PC-3 (cell line): ENCODE measurements at regions not wholly inside any gene's neighbourhood (a gene's known extent, or its start where the extent isn't known, plus 50 kb on each side); places are given as distances from the start of the nearest gene placed in this dataset.

Source experiments
- ATAC-seq: fragments of 200-7000 bp; cut with Tn5 transposase; 2 replicates; pipeline ENCODE4 v1.9.1; 2020; ENCODE audit warnings: mild to moderate bottlenecking, moderate library complexity
- BruUV-seq: library from RNA; stranded (reverse); fragments of 400-500 nt; replicated peaks from 2 replicates; lab custom pipeline; 2021; lab: Mats Ljungman, UMichigan
- CTCF ChIA-PET: fragments of 300-600 bp; sonication (Branson Sonifier 250); formaldehyde crosslinking; loops from one replicate; lab custom pipeline; 2022; ENCODE audit warnings: antibody characterized with exemption; lab: Charles Lee
- POLR2A ChIA-PET: fragments of 300-600 bp; sonication (Branson Sonifier 250); formaldehyde crosslinking; loops from one replicate; lab custom pipeline; 2022; ENCODE audit warnings: antibody characterized with exemption; ENCODE audit not compliant: unreplicated experiment; lab: Charles Lee
- DNase-seq: peaks from one replicate; pipeline ENCODE4 v3.0.0-alpha.2; 2015
- H2AFZ ChIP-seq: fragments of 300-600 bp; sonication (generic); 2 replicates; pipeline ENCODE4 v1.6.0; 2016; ENCODE audit warnings: antibody characterized with exemption, low read length
- H3F3A ChIP-seq: fragments of 300-600 bp; sonication (generic); one replicate; pipeline ENCODE4 v1.6.0; 2017; ENCODE audit warnings: antibody characterized with exemption, low read length, control low read depth, mild to moderate bottlenecking; ENCODE audit not compliant: unreplicated experiment
- H3K27ac ChIP-seq: fragments of 300-600 bp; sonication (generic); 2 replicates; pipeline ENCODE4 v1.5.1; 2016; ENCODE audit warnings: mild to moderate bottlenecking, low read length
- H3K27me3 ChIP-seq: fragments of 300-600 bp; sonication (generic); 2 replicates; pipeline ENCODE4 v1.6.1; 2016; ENCODE audit warnings: low read length, mixed read lengths
- H3K36me3 ChIP-seq: fragments of 300-600 bp; sonication (generic); 2 replicates; pipeline ENCODE4 v1.6.1; 2016; ENCODE audit warnings: low read depth, mixed run types, low read length, mixed read lengths
- H3K4me1 ChIP-seq: fragments of 300-600 bp; sonication (generic); 2 replicates; pipeline ENCODE4 v1.5.1; 2016; ENCODE audit warnings: low read length; ENCODE audit not compliant: insufficient read depth
- H3K4me2 ChIP-seq: fragments of 300-600 bp; sonication (generic); 2 replicates; pipeline ENCODE4 v1.6.0; 2016; ENCODE audit warnings: low read length
- H3K4me3 ChIP-seq: fragments of 300-600 bp; sonication (generic); 2 replicates; pipeline ENCODE4 v1.5.1; 2016; ENCODE audit warnings: mild to moderate bottlenecking, low read length, mixed read lengths
- H3K79me2 ChIP-seq: fragments of 300-600 bp; sonication (generic); 2 replicates; pipeline ENCODE4 v1.6.1; 2017; ENCODE audit warnings: low read length, mixed read lengths
- H3K9ac ChIP-seq: fragments of 300-600 bp; sonication (generic); 2 replicates; pipeline ENCODE4 v1.6.0; 2016; ENCODE audit warnings: mild to moderate bottlenecking, low read length
- H3K9me2 ChIP-seq: fragments of 300-600 bp; sonication (generic); replicated peaks from 2 replicates; pipeline ENCODE4 v1.6.1; 2016; ENCODE audit warnings: mixed run types, low read length, mixed read lengths
- H3K9me3 ChIP-seq: fragments of 300-600 bp; sonication (generic); 2 replicates; pipeline ENCODE4 v1.6.1; 2016; ENCODE audit warnings: low read length, mixed read lengths
- H4K20me1 ChIP-seq: fragments of 300-600 bp; sonication (generic); 2 replicates; pipeline ENCODE4 v1.6.1; 2016; ENCODE audit warnings: low read length, mixed read lengths
- CTCF ChIP-seq: fragments of 300-600 bp; sonication (generic); conservative IDR thresholded peaks from 2 replicates; pipeline ENCODE4 v1.5.1; 2017; ENCODE audit warnings: antibody characterized with exemption, low read depth, mild to moderate bottlenecking, low read length
- EZH2 ChIP-seq: fragments of 300-600 bp; sonication (generic); IDR thresholded peaks from one replicate; pipeline ENCODE4 v1.6.1; 2017; ENCODE audit warnings: antibody characterized with exemption, mild to moderate bottlenecking, low read length; ENCODE audit not compliant: unreplicated experiment
- EZH2phosphoT487 ChIP-seq: fragments of 300-600 bp; sonication (generic); IDR thresholded peaks from 2 replicates; pipeline ENCODE4 v1.6.1; 2018; ENCODE audit warnings: mild to moderate bottlenecking, antibody characterized with exemption, low read length, borderline replicate concordance
- intact Hi-C: fragments of 100-400 bp; cut with micrococcal nuclease; formaldehyde crosslinking; loops from 2 replicates; pipeline ENCODE4 v1.9.0; 2023

GRCh38 chr15:96553931-96554330 lies 223.4 kb downstream of the NR2F2 start:
- CTCF ChIA-PET = no interaction called here
- no TSS peak for BruUV-seq
- H3K36me3 ChIP-seq = no peaks in the 10 kb centered on the region
- H3K4me3 ChIP-seq = no peak overlapping the region
- TF ChIP-seq EZH2phosphoT487 (no peak), EZH2 (no peak), CTCF (no peak)
- no peaks in the 10 kb centered on the region for H3F3A ChIP-seq
- H3K27me3 ChIP-seq = peaks cover 39% of the 10 kb centered on the region
- DNase-seq = no peak
- no peaks in the 10 kb centered on the region for H3K9me2 ChIP-seq
- H3K9ac ChIP-seq = no peak overlapping the region
- no peak for ATAC-seq
- H3K79me2 ChIP-seq = no peaks in the 10 kb centered on the region
- POLR2A ChIA-PET = no interaction called here
- intact Hi-C loops = no loop called here
- H3K4me1 ChIP-seq = no peaks in the 10 kb centered on the region
- H3K9me3 ChIP-seq = no peaks in the 10 kb centered on the region
- no peak overlapping the region for H2AFZ ChIP-seq
- H3K4me2 ChIP-seq = no peak overlapping the region
- no peaks in the 10 kb centered on the region for H4K20me1 ChIP-seq
- H3K27ac ChIP-seq = no peak overlapping the region

- Histone ChIP-seq H3K9me3 (no peaks in the 10 kb centered on the region), H3K4me2 (no peak overlapping the region), H3K36me3 (no peaks in the 10 kb centered on the region), H3K79me2 (no peaks in the 10 kb centered on the region), H3F3A (no peaks in the 10 kb centered on the region), H2AFZ (no peak overlapping the region), H3K9ac (no peak overlapping the region), H4K20me1 (no peaks in the 10 kb centered on the region), H3K27me3 (peaks cover 32% of the 10 kb centered on the region), H3K27ac (no peak overlapping the region), H3K9me2 (no peaks in the 10 kb centered on the region), H3K4me3 (no peak overlapping the region), H3K4me1 (no peaks in the 10 kb centered on the region)
- ATAC-seq (no peak), DNase-seq (no peak)
- ChIA-PET CTCF (no interaction called here), POLR2A (no interaction called here)
- intact Hi-C loops = no loop called here
- BruUV-seq = no TSS peak
- TF ChIP-seq EZH2 (no peak), EZH2phosphoT487 (no peak), CTCF (no peak)
Measured at GRCh38 chr15:96554541-96554940, 224.0 kb downstream of the NR2F2 start.

DNA sequence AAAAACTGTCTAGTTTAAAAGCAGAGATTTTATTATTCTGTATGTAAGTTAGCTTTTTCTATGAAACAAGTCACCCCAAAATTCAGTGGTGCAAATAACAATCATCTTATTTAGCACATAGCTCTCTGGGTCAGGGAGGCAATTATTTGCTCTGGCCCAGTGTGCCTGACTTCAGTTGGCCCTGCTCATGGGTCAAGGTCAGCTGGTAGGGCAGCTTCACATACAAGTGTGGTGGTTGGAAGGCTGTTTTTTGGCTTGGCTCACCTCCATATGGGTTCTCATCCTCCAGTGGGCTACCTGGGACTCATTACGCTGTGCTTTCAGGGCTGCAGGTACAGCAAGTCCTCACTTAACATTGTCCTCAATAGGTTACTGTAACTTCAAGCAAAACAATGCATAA lies 228.6 kb downstream of the NR2F2 start:
- intact Hi-C loops = no loop called here
- H3F3A ChIP-seq = no peaks in the 10 kb centered on the region
- DNase-seq (no peak), ATAC-seq (no peak)
- H4K20me1 ChIP-seq = no peaks in the 10 kb centered on the region
- ChIA-PET CTCF (no interaction called here), POLR2A (no interaction called here)
- H3K4me1 ChIP-seq = no peaks in the 10 kb centered on the region
- no peak overlapping the region for H3K4me2 ChIP-seq
- H3K9me2 ChIP-seq = no peaks in the 10 kb centered on the region
- peaks cover 9% of the 10 kb centered on the region; the same call in 1 of the 2 replicates for H3K27me3 ChIP-seq
- H3K9ac ChIP-seq = no peak overlapping the region
- no TSS peak for BruUV-seq
- TF ChIP-seq EZH2phosphoT487 = no peak
- no peak for TF ChIP-seq EZH2
- no peak for TF ChIP-seq CTCF
- no peak overlapping the region for H2AFZ ChIP-seq
- H3K9me3 ChIP-seq = no peaks in the 10 kb centered on the region
- no peaks in the 10 kb centered on the region for H3K36me3 ChIP-seq
- no peaks in the 10 kb centered on the region for H3K79me2 ChIP-seq
- H3K27ac ChIP-seq = no peak overlapping the region
- no peak overlapping the region for H3K4me3 ChIP-seq
